ENCODE measurements at regions not wholly inside any gene's neighbourhood (a gene's known extent, or its start where the extent isn't known, plus 50 kb on each side); places are given as distances from the start of the nearest gene placed in this dataset.

DNA sequence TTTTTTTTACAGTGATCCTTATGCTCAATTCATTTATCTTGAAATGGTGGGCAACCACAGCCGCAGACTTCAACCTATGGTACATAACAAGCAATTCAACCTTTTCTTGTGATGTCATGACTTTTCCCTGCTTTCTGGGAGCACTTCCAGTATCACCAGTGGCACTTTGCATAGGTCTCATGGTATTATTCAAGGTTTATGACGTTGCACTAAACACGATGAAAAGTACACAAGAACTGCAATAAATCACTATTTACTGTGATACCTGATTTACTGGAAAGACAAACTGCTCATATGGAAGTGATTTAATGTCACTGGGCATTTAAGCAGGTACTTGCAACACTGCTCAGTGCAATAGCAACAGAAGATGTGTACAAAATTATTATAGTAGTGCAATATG is 251.7 kb upstream of the CXCL12 start:
- Histone ChIP-seq H3K27ac (ENCODE audit: low read depth, low read length) (no peak overlapping the region), H3K4me3 (ENCODE audit: low read length) (no peak overlapping the region), H4K20me1 (ENCODE audit: control insufficient read depth, insufficient read depth, low read depth, low read length) (no peaks in the 10 kb centered on the region), H3K9me2 (replicated peaks; ENCODE audit: control insufficient read depth, low read length) (no peaks in the 10 kb centered on the region), H3F3A (ENCODE audit: control insufficient read depth, insufficient read depth) (no peaks in the 10 kb centered on the region), H3K4me2 (ENCODE audit: low read length) (no peak overlapping the region), H3K9me3 (ENCODE audit: control insufficient read depth, insufficient read depth, low read length) (no peaks in the 10 kb centered on the region), H3K36me3 (ENCODE audit: control insufficient read depth, low read length) (no peaks in the 10 kb centered on the region), H3K27me3 (ENCODE audit: control insufficient read depth, low read length) (no peaks in the 10 kb centered on the region), H3K4me1 (ENCODE audit: control insufficient read depth, low read length) (no peaks in the 10 kb centered on the region), H3K79me2 (ENCODE audit: control insufficient read depth, low read length) (no peaks in the 10 kb centered on the region)
- TF ChIP-seq CTCF (IDR thresholded peaks at IDR 0.05; ENCODE audit: low read depth, low read length, poor library complexity, severe bottlenecking) (no peak), EZH2phosphoT487 (IDR thresholded peaks at IDR 0.05; ENCODE audit: borderline replicate concordance, low read length) (no peak)

DNA sequence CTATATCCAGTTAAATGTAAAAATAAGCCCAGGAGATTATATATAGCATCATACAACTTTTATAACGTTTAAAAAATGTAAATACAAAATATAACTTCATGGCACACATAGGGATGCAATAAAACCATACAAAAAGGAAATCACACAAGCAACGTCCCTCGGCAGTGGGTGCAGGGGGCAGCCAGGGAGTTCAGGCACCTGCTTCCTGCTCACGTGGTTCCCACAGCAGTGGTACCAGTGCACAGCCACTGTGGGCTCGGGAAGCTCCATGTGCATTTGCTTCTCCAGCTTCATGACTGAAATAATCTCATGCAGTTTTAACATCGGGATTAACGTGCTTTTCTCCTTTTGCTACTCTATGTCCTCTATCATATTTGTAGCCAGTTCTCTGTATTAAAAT is 255.5 kb upstream of the CXCL12 start:
- no peak overlapping the region for H3K4me2 ChIP-seq (ENCODE audit: low read length)
- H3K9me2 ChIP-seq (replicated peaks; ENCODE audit: control insufficient read depth, low read length): no peaks in the 10 kb centered on the region
- no peaks in the 10 kb centered on the region for H3K36me3 ChIP-seq (ENCODE audit: control insufficient read depth, low read length)
- H3K27ac ChIP-seq (ENCODE audit: low read depth, low read length): no peak overlapping the region
- no peaks in the 10 kb centered on the region for H3F3A ChIP-seq (ENCODE audit: control insufficient read depth, insufficient read depth)
- H3K27me3 ChIP-seq (ENCODE audit: control insufficient read depth, low read length): no peaks in the 10 kb centered on the region
- no peaks in the 10 kb centered on the region for H3K9me3 ChIP-seq (ENCODE audit: control insufficient read depth, insufficient read depth, low read length)
- no peak for TF ChIP-seq CTCF (IDR thresholded peaks at IDR 0.05; ENCODE audit: low read depth, low read length, poor library complexity, severe bottlenecking)
- no peak for TF ChIP-seq EZH2phosphoT487 (IDR thresholded peaks at IDR 0.05; ENCODE audit: borderline replicate concordance, low read length)
- H3K4me3 ChIP-seq (ENCODE audit: low read length): no peak overlapping the region
- no peaks in the 10 kb centered on the region for H3K4me1 ChIP-seq (ENCODE audit: control insufficient read depth, low read length)
- no peaks in the 10 kb centered on the region for H4K20me1 ChIP-seq (ENCODE audit: control insufficient read depth, insufficient read depth, low read depth, low read length)
- no peaks in the 10 kb centered on the region for H3K79me2 ChIP-seq (ENCODE audit: control insufficient read depth, low read length)

DNA sequence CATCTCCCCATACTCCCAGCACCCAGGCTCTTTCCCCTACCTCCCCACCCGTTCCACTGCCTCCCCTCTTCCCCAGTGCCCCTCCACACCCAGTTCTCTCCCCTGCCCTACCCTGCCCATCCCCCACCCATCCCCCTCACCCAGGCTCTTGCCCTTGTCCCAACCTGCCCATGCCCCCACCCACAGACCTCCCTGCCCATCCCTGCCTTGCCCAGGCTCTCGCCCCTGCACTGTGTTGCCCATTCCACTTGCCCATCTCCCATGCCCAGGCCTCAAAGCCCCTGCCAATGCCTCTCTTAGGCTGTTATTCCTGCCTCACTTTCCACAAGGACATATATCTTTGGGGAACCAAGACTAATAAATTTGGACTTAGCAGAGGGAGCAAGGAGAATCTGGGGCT is 262.6 kb upstream of the CXCL12 start:
- H3K9me3 ChIP-seq (ENCODE audit: control insufficient read depth, insufficient read depth, low read length): no peaks in the 10 kb centered on the region
- H3K4me3 ChIP-seq (ENCODE audit: low read length): no peak overlapping the region
- TF ChIP-seq EZH2phosphoT487 (IDR thresholded peaks at IDR 0.05; ENCODE audit: borderline replicate concordance, low read length) (no peak), CTCF (IDR thresholded peaks at IDR 0.05; ENCODE audit: low read depth, low read length, poor library complexity, severe bottlenecking) (no peak)
- no peaks in the 10 kb centered on the region for H3K36me3 ChIP-seq (ENCODE audit: control insufficient read depth, low read length)
- H4K20me1 ChIP-seq (ENCODE audit: control insufficient read depth, insufficient read depth, low read depth, low read length): no peaks in the 10 kb centered on the region
- H3K4me2 ChIP-seq (ENCODE audit: low read length): no peak overlapping the region
- H3K27me3 ChIP-seq (ENCODE audit: control insufficient read depth, low read length): no peaks in the 10 kb centered on the region
- H3K27ac ChIP-seq (ENCODE audit: low read depth, low read length): no peak overlapping the region
- no peaks in the 10 kb centered on the region for H3K9me2 ChIP-seq (replicated peaks; ENCODE audit: control insufficient read depth, low read length)
- H3K79me2 ChIP-seq (ENCODE audit: control insufficient read depth, low read length): no peaks in the 10 kb centered on the region
- no peaks in the 10 kb centered on the region for H3F3A ChIP-seq (ENCODE audit: control insufficient read depth, insufficient read depth)
- no peaks in the 10 kb centered on the region for H3K4me1 ChIP-seq (ENCODE audit: control insufficient read depth, low read length)

All from DOHH2 (cell line).